NCI-H1930 (cell line): ENCODE measurements at regions not wholly inside any gene's neighbourhood (a gene's known extent, or its start where the extent isn't known, plus 50 kb on each side); places are given as distances from the start of the nearest gene placed in this dataset.

Experiments
- DNase-seq, 2 experiments: peaks; one replicate each; lab custom pipeline; 2025; lab: John Stamatoyannopoulos, UW

DNA sequence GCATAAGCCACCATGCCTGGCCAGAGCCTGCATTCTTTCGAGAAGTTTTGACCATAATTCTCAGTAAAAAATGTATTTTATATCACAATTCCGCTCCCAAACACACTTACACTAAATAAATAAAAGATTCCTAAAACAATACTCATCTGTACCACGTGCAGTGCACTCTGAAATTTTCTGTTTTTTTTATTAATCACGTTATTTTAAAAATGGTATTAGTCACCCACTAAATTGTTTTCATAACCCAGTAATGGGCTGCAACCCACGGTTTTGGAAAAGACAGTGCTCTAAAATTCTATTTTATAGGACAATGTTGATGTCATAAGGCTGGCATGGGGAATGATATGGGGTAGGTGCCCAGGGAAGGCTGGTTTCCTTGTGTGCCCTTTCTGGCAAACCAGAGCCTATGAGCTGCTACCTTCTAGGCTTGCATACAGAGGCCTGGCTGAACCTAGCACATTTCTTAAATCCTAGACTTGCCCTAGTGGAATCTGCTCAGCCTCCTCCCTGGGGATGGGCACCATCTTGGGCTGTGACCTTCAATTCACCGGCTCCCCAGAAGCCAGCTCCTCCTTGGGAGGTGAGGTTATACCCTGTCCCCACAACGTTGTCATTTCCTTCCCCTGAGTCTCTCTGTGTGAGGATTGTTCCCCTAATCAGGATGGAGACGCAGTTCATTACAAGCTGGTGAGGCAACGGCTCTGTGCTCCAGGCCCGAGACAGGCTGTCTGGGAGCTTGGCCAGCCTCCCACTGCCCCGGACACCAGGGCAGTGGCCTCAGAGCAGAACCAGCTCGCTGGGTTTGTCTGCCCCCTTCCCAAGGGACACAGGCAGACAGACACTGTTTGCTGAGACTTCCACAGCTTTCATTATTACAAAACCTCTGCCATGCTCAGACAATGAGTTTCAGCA is 116.5 kb upstream of the NAV2 start:
- DNase-seq = no peak

DNA sequence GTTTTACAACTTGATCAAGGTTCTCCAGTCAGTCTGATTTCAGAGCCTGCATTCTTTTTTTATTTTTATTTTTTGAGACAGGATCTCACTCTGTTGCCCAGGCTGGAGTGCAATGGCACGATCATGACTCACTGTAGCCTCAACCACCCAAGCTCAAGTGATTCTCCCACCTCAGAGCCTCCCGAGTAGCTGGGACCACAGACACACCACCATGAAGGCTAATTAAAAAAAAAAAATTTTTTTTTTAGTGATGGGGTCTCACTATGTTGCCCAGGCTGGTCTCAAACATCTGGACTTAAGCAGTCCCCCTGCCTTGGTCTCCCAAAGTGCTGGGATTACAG is 117.2 kb upstream of the NAV2 start:
- no peak for DNase-seq

DNA sequence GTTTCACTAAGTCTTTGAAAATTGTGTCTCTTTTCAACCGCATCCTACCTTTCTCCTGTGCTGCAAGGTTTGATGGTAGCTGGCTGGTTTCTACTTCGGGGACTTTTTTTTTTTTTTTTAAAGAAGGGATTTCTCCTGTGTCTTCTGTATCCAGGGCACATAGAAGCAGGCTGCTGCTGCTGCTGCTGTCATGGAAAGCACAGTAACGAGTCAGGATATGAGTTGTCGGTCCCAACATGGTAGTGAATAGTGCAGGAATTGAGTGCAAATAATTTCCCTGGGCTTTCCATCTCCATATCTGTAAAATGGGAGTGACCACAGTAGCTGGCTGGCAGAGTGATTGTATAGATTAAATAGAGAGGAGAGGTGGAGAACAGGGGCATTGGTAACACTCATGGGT is 118.3 kb upstream of the NAV2 start:
- DNase-seq = no peak

DNA sequence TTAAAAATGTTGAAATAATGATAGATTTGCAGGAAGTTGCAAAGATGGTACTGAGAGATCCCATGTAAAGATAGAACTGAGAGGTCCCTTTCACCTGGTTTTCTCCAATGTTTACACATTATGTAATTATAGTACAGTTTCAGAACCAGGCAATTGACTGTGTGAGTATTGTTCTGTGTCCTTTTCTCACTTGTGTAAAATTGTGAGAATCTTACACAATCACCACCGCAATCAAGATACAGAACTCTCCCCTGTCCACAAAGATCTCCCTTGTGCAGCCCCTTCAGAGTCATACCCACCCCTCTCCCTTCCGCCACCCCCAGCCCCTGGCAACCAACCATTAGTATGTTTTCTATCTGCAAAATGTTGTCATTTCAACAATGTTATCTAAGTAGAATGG is 119.8 kb upstream of the NAV2 start:
- DNase-seq = no peak

DNA sequence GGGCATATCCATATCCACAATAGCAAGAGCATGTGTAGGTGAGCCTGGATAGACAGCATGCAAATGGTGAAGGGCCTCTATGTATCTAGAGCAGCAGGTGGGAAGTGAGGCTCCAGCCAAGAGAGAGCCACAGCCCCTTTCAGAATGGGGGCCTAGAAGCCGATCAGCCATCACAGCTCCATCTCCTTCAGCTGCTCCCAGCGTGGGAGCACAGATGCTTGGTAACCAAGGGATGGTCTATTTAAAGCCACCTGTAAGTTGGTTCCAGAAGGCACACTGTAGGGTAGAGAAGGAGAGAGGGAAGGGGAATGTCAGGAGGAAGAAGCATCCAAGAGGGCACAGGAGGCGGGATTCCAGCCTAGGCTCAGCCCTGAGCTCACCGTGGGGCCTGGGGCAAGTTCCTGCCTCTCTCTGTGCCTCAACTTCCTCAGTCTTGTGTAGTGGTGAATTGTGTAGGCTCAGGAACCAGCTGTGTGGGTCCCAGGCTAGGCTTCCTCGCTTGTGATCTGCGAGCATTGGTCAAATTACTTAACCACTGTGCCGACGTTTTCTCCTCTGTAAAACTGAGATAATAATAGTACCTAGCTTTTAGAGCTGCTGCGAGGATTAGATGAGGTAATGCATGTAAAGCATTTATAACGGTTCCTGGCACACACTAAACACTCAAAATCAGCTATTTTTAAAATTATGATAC is 122.9 kb upstream of the NAV2 start:
- DNase-seq = no peak

DNA sequence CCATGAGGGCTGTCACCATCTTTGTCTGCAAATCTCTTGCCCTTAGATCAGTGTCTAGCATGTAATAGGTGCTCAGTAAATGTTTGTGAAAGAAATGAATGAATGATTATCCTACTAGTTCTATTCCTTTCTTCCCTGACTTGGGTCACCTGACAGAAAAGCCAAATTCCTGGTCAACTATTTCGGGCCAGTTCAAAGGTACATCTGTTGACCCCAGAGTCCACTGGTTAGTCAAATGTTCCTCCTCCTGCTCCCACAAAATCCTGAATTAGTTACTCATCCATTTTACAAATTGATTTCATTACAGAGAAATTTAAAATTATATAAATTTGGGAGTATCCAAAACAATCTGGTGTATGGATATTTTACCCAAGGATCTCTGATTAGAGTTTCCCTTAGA is 124.7 kb upstream of the NAV2 start:
- DNase-seq = no peak

DNA sequence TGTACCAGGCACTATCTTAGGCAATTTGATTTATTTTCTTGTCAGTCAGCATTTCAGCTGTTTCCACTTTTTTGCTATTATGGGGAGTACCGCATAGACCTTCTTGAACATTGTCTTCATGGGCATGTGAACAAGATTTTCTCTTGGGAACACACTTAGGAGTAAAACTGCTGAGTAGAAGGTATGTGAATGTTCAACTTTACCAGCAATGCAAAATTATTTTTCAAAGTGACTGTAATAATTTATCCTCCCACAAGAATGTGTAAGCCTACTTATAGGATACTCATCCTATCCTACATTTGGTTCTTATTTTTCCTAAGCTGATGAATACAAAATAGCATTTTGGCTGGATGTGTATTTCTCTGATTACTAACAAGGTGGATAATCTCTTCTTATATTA is 132.0 kb upstream of the NAV2 start:
- DNase-seq = no peak

DNA sequence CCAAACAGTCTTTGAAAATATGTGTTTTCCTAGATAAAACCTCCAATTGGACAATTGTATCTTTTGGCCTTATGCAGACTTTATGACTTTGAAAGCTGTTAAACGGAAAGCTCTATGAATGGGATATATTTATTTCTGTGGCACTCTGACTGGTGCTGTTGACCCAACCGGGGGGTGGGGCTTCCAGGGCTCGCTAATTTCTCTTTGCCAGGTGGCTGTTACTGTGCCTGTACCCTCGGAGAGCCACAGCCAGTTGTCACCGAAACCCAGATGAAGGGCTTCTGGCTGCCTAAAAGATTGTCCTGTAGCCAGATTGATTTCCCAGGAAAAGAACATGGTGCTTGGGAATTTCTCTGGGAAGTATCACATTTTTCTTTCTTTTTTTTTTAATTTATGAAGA is 132.7 kb upstream of the NAV2 start:
- DNase-seq = no peak

DNA sequence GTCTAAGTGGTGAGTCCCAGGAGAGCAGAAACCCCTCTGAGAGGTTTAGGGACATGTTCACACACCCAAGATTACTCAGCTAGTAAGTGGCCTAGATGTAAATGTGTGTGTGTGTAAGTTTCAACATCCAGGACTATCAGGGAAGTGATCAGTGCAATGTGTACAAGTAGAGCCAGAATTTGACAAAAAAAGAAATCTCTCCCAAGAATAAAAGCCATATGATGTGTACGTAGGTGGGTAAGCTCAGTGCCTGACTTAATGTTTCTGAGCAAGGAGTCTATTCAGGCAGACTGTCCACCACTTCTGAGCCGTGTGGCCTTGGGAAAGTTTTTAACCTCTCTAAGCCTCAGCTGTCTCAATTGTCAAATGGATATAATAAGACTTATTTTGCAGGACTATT is 133.8 kb upstream of the NAV2 start:
- no peak for DNase-seq

DNA sequence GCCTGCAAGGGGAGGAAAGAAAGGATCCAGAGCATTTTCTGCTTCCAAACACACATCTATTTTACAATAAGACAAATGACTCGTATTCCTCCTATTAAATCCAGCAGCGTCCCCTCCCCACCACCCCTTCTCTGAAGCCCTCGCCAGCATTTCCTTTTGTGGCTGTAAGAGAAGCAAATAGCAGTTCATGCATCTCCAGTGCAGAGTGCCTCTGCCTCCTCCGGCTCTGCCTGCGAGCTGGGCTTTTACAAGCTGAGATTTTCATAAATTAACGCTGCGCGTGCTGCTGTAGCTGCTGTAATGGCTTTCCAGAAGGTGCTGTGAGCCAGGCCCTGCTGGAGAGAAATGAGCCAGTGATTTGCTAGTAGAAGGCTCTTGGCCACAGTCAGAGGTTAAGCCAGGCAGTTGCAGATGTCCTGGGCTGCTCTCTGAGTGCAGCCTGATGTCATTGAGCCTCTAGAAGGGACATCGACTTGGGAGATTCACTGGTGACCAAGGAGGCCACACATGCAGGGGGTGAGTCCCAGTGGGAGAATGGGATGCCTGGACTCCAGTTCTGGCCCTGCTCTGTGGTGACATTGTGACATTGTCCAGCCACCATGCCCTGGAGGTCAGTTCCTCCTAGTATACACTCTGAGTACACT is 134.5 kb upstream of the NAV2 start:
- no peak for DNase-seq

DNA sequence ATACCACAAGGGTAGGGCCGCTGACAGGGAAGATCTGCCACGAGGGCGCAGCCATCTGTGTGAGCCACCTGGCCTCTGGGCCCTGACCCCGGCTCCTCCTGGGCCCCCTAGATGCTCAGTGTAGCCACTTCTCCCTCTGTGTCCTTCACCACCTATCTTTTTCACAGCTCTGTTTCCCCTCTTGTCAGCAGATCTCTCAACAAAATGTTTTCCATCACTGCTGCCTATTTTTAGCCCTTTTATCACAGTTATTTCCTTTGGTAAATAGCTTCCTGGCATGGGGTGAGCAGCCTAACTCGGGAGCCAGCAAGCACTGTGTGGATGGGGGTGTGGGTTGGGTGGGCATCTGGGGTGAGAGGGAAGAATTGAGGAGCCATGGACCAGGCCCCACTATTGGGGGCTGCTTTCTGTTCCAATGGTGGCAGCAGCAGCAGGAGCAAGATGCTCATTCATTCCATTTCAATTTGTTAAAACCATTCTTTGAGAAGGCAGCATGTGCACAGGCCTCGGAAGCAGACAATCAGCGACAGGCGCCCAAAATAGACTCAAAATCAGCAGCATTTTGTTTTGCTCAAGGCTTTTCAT is 135.2 kb upstream of the NAV2 start:
- no peak for DNase-seq

DNA sequence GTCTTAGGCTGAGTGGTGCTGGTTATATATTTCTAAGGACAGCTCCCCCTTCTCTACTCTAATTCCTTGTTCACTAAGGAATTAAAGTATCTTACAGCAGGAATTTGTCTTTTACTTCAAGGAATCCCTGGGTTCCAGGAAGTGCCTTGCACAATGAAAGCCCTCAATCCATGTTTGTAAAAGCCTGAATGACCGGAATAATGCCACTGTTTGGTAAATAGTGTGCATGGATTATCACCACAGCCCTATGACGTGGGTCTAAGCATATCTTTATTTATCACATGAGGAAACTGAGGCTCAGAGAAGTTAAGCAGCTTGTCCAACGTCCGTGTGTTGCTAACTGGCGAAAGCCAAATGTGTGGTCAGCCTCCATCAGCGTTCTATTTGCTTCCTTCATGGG is 135.7 kb upstream of the NAV2 start:
- DNase-seq = no peak

DNA sequence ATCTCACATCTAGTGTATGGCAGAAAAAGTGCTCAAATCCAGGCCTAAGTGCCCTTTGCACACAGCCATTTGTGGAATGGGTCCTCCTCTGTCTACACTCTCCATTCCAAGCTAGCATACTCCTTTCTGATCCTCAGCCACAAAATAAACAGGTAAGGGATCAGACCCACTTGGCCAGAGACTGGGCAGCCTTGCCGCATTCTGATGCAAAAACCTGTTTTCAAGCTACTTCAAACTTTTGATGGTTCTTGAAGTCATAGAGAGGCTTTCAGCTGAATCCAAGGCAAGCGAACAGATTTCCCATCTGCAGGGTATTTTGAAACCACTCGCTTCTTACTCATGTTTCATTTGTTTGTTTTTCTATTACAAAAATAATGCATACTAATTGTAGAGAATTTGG is 136.6 kb upstream of the NAV2 start:
- no peak for DNase-seq

DNA sequence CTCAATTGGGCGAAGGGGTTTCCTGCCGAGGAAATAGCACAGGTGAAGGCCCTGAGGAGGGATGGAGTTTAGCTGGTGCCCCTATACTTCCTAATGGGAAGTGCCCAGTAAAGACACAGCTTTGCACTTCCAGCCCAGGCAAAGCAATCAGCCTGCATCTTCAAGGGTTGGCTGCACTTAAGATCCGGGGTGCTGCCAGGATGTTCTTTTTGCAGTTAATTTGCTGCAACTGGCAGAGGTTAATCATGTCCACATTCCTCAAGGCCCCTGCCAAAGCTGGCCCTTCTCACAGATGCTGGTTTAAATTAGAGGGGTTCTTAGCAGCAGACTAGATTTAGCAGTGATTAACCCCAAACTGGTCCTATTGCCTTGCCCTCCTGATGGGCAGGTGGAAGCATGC is 137.7 kb upstream of the NAV2 start:
- no peak for DNase-seq

DNA sequence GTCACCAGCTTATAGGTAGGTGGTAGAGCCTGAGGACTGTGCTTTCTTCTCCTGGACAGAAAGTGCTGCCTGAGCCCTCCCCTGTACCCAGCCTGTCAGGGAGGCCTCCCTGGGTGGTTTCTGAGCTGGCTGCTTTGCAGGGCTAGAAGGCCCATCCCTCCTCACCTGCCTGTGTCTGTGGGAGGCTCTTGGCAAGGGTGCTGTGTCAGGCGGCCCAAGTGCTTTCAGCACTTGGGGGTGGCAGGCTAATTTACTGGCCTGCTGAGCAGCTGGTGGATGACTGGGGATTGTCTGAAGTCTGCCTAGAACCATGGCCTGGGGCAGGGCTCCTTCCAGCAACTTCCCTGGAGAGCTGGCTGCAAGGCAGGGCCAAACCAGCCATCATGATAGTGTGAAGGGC is 139.0 kb upstream of the NAV2 start:
- no peak for DNase-seq

DNA sequence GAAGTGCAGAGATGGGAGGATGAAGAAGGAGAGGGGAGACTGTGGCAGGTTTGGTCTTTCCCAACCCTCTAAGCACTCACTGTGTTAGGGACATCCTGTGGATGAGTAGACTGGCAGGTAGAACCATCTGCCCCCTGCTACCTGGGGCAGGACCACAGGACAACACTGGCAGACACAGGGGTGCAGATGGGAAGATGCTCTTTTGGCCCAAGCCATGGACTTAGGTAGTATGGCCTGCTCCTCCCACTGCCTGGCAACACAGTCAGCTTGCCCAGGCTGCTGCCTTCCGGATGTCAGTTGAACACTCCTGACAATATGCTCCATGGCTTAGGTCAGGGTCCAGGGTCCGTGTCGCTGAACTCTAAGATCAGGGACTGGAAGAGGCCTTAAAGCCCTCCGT is 140.7 kb upstream of the NAV2 start:
- DNase-seq = no peak

DNA sequence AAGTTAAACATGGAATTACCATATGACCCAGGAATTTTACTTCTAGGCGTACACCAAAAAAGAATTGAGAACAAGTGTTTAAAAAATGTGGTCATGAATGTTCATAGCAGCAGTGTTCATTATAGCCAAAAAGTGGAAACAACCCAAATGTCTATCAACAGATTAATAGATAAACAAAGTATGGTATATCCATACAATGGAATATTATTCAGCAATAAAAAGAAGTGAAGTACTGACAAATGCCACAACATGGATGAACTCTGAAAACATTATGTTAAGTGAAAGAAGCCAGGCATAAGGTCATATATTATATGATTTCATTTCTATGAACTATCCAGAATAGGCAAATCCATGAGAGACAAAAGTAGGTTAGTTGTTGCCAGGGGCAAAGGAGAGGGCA is 141.7 kb upstream of the NAV2 start:
- DNase-seq = no peak

DNA sequence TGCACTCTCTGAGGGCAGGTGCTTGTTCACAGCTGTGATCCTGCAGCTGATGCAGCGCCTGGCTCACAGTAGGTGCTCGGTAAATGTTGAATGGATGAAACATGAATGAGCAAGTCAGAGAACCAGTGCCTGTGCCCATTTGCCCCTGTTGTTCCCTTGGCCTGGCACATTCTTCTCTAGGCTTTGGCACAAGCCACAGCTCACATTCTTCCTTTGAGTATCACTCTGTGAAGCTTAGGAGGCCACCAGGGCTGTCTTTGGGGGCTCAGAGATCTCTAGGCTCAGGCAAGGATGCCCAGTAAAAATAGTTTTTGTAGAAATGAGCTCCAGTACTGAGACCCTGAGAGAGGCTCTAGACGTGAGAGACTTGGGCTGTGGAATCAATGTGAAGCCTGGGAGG is 144.6 kb upstream of the NAV2 start:
- no peak for DNase-seq

DNA sequence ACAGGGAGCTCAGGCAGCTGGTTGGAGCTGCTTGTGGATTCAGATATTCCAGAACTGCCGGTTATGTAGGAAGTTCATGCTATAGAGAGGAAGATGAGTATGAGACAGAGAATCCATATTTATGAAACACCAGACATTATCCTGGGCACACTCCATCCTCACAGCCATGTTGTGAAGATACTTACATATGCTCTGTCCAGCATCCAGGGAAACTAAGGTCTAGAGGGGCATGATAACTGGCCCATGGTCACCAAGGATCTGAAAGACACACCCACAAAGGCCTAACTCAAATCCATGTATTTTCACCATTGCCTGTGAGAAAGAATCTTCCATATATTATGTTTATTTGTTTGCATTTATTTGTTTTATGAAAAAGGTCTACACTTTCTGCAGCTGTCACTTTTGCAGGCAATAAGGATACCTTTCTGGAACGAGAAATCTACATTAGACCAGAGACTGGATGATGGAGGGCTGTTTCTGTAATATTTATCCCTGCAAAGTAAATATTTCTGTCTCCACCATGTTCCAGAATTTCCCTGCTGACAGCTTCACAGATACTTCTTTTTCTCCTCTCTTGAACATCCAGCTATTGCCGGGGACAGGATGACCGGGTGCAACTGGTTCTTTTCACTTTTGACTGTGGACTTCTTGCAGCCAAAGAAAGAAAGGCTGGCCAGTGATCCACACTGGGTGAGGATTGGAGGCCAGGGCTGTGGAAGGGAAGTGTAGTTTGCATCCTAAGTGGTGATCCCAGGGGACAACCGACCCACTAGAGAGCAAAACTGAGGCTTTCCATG is 145.9 kb upstream of the NAV2 start:
- DNase-seq = no peak

DNA sequence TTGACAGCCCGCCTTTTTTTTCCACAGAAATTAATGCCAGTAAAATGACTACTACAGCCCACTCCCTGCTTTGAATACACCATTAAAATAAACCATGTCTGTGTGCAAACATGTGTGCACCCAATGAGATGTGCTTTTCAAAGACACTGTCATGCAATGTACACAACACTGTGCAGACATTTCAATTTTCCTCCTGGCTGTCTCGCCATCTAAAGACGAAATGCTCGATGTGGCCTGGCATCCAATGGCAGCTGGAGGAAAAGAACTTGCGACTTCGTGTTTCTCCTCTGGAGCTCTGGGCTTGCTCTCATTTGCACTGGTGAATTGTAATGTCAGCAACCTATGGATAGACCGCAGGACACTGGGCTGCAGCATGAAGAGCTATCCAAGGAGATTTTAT is 147.0 kb upstream of the NAV2 start:
- DNase-seq = no peak

DNA sequence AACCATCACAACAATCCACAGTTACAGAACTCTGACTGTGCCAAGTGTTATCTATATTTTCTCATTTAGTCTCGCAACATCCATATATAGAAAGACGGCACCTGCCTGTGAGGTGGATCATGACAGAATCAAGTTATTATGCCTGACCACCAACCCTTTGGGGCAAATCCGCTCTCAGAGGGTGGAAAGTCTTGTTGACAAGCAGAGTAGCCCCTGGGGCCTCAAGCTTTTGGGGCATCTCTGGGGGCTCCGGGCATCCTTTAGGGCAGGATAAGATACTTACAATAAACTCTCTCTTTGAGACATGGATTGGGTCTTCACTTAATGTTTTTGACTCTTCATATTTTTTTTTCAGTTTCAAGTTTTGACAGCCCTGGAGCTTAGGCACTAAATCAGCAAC is 150.5 kb upstream of the NAV2 start:
- no peak for DNase-seq

DNA sequence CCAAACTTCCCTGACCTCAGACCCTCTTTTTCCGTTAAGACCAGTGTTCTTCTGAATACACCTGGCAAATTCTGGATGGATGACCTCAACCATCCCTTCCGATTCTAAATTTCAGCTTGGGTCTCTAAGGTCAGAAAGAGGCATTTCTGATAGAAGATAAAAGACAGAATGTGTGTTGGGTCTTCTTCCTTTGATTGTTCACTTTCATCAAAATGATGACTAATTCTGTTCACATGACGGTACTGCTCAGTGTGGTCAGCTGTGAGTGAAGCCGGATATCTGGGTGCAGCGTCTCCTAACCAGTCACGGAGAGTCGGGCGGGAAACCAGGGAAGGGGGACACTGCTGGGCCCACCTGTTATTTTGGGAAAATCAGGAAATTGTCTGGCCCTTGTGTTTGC is 151.6 kb upstream of the NAV2 start:
- no peak for DNase-seq
